HepG2 (cell line): ENCODE measurements at regions not wholly inside any gene's neighbourhood (a gene's known extent, or its start where the extent isn't known, plus 50 kb on each side); places are given as distances from the start of the nearest gene placed in this dataset.
A peak's percentile ranks its signal among the peaks of the same experiment; 100 is the strongest.

Source experiments
- EEA1 ChIP-seq: sonication (generic); formaldehyde crosslinking; IDR thresholded peaks from 2 replicates; pipeline ENCODE4 v1.5.1; 2020; ENCODE audit warnings: mild to moderate bottlenecking, missing genetic modification reagents, borderline replicate concordance
- ETV5 ChIP-seq: IDR thresholded peaks from 2 replicates; pipeline ENCODE4 v1.6.1; 2018; ENCODE audit warnings: missing biosample characterization, missing genetic modification reagents, inconsistent platforms, borderline replicate concordance
- FOXO4 ChIP-seq: sonication (generic); formaldehyde crosslinking; conservative IDR thresholded peaks from 2 replicates; pipeline ENCODE4 v1.8.1; 2023; ENCODE audit warnings: missing genetic modification reagents
- HES4 ChIP-seq: sonication (generic); formaldehyde crosslinking; IDR thresholded peaks from 2 replicates; pipeline ENCODE4 v1.9.0; 2021; ENCODE audit warnings: mild to moderate bottlenecking, missing genetic modification reagents, borderline replicate concordance
- HNRNPLL ChIP-seq: fragments of 200-400 bp; formaldehyde crosslinking; IDR thresholded peaks from 2 replicates; pipeline ENCODE4 v1.6.1; 2017; ENCODE audit warnings: mild to moderate bottlenecking, low read depth, low read length; ENCODE audit not compliant: poor library complexity, severe bottlenecking
- IRF9 ChIP-seq: sonication (generic); formaldehyde crosslinking; IDR thresholded peaks from 2 replicates; pipeline ENCODE4 v1.8.0; 2022; ENCODE audit warnings: missing genetic modification reagents, mild to moderate bottlenecking, borderline replicate concordance
- MED1 ChIP-seq: sonication (generic); formaldehyde crosslinking; IDR thresholded peaks from 2 replicates; pipeline ENCODE4 v1.4.0; 2020; ENCODE audit warnings: missing genetic modification reagents
- NFIB ChIP-seq: sonication (generic); formaldehyde crosslinking; IDR thresholded peaks from 2 replicates; pipeline ENCODE4 v1.9.0; 2021; ENCODE audit warnings: missing genetic modification reagents, mild to moderate bottlenecking, borderline replicate concordance
- NFYB ChIP-seq: sonication (generic); formaldehyde crosslinking; IDR thresholded peaks from 2 replicates; pipeline ENCODE4 v1.4.0; 2020; ENCODE audit warnings: missing genetic modification reagents
- ZEB1 ChIP-seq: IDR thresholded peaks from 2 replicates; pipeline ENCODE4 v1.6.1; 2012; ENCODE audit warnings: mild to moderate bottlenecking, low read depth, inconsistent platforms; ENCODE audit not compliant: insufficient replicate concordance
- ZMYM2 ChIP-seq: sonication (generic); formaldehyde crosslinking; IDR thresholded peaks from 2 replicates; pipeline ENCODE4 v1.8.0; 2022; ENCODE audit warnings: mild to moderate bottlenecking, missing genetic modification reagents
- ZMYM3 ChIP-seq: sonication (generic); formaldehyde crosslinking; IDR thresholded peaks from 2 replicates; pipeline ENCODE4 v1.5.1; 2020; ENCODE audit warnings: mild to moderate bottlenecking, missing genetic modification reagents
- ZMYM4 ChIP-seq: sonication (generic); formaldehyde crosslinking; IDR thresholded peaks from 2 replicates; pipeline ENCODE4 v1.8.1; 2023; ENCODE audit warnings: mild to moderate bottlenecking, missing genetic modification reagents
- ZNF547 ChIP-seq: sonication (generic); formaldehyde crosslinking; IDR thresholded peaks from 2 replicates; pipeline ENCODE4 v1.5.1; 2020; ENCODE audit warnings: mild to moderate bottlenecking, missing genetic modification reagents
- ZNF737 ChIP-seq: sonication (generic); formaldehyde crosslinking; IDR thresholded peaks from 2 replicates; pipeline ENCODE4 v1.5.0; 2020; ENCODE audit warnings: missing genetic modification reagents, mild to moderate bottlenecking, borderline replicate concordance
- TF ChIP-seq, protein P1 (sequence below): sonication (generic); formaldehyde crosslinking; IDR thresholded peaks from 2 replicates; pipeline ENCODE4 v1.4.0; 2020; ENCODE audit warnings: missing genetic modification reagents
- TF ChIP-seq, protein P2 (sequence below): sonication (generic); formaldehyde crosslinking; IDR thresholded peaks from 2 replicates; pipeline ENCODE4 v1.4.0; 2020; ENCODE audit warnings: mild to moderate bottlenecking, low read depth, missing genetic modification reagents
- TF ChIP-seq, protein P3 (sequence below): sonication (generic); formaldehyde crosslinking; IDR thresholded peaks from 2 replicates; pipeline ENCODE4 v1.4.0; 2020; ENCODE audit warnings: missing genetic modification reagents

DNA sequence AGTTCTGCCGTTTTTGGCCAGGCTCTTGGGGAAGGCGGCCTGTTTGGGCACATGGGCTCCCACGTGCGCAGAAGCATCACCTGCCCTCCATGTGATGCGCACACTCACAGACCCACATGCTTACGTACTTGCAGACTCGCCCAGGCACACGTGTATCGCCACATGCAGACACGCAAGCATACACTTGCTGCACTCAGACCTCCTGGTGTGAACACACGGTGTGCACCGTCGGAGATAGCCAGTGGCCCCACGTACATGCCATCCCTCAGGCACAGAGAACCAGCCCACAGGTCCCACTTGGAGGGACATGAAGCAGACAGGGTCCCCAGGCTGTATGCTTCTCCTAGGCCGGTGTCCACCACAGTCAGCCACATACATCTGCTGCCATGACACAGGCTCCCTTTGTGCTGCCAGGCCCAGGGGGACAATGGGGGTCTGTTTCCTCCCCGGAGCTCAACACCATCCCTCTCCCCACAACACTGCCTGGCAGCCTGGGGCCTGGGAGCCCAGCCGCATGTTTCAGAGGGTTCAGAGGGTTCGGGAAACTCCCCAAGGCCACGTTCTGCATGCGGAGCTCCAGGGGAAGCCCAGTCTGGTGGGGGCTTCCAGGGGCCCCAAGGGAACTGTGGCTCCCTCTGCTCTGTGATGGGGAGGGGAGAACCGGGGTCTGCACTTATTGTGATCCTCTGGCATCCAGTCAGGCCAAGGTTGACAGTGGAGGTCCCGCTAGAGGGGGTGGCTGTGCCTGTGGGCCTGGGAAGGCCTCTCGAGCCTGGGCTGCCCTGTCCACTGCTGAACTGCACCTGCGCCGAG is 208.1 kb upstream of the HAAO start (continued):
- no peak for TF ChIP-seq FOXO4
- TF ChIP-seq ZMYM4 (CRISPR knock-in tag) = 0 out of 2 replicates have a peak, but pooled peaks have one; percentile 43
- peak; percentile 57 for TF ChIP-seq ZMYM3 (CRISPR knock-in tag)
- TF ChIP-seq MED1 = peak; percentile 70
- TF ChIP-seq ZMYM2 = peak; percentile 49; the same call in 1 of the 2 replicates
- TF ChIP-seq, protein P1, sequence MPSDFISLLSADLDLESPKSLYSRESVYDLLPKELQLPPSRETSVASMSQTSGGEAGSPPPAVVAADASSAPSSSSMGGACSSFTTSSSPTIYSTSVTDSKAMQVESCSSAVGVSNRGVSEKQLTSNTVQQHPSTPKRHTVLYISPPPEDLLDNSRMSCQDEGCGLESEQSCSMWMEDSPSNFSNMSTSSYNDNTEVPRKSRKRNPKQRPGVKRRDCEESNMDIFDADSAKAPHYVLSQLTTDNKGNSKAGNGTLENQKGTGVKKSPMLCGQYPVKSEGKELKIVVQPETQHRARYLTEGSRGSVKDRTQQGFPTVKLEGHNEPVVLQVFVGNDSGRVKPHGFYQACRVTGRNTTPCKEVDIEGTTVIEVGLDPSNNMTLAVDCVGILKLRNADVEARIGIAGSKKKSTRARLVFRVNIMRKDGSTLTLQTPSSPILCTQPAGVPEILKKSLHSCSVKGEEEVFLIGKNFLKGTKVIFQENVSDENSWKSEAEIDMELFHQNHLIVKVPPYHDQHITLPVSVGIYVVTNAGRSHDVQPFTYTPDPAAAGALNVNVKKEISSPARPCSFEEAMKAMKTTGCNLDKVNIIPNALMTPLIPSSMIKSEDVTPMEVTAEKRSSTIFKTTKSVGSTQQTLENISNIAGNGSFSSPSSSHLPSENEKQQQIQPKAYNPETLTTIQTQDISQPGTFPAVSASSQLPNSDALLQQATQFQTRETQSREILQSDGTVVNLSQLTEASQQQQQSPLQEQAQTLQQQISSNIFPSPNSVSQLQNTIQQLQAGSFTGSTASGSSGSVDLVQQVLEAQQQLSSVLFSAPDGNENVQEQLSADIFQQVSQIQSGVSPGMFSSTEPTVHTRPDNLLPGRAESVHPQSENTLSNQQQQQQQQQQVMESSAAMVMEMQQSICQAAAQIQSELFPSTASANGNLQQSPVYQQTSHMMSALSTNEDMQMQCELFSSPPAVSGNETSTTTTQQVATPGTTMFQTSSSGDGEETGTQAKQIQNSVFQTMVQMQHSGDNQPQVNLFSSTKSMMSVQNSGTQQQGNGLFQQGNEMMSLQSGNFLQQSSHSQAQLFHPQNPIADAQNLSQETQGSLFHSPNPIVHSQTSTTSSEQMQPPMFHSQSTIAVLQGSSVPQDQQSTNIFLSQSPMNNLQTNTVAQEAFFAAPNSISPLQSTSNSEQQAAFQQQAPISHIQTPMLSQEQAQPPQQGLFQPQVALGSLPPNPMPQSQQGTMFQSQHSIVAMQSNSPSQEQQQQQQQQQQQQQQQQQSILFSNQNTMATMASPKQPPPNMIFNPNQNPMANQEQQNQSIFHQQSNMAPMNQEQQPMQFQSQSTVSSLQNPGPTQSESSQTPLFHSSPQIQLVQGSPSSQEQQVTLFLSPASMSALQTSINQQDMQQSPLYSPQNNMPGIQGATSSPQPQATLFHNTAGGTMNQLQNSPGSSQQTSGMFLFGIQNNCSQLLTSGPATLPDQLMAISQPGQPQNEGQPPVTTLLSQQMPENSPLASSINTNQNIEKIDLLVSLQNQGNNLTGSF (CRISPR knock-in tag) = 0 out of 2 replicates have a peak, but pooled peaks have one; percentile 45
- TF ChIP-seq, protein P2, sequence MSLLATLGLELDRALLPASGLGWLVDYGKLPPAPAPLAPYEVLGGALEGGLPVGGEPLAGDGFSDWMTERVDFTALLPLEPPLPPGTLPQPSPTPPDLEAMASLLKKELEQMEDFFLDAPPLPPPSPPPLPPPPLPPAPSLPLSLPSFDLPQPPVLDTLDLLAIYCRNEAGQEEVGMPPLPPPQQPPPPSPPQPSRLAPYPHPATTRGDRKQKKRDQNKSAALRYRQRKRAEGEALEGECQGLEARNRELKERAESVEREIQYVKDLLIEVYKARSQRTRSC (CRISPR knock-in tag) = 0 out of 2 replicates have a peak, but pooled peaks have one; percentile 46
- TF ChIP-seq, protein P3, sequence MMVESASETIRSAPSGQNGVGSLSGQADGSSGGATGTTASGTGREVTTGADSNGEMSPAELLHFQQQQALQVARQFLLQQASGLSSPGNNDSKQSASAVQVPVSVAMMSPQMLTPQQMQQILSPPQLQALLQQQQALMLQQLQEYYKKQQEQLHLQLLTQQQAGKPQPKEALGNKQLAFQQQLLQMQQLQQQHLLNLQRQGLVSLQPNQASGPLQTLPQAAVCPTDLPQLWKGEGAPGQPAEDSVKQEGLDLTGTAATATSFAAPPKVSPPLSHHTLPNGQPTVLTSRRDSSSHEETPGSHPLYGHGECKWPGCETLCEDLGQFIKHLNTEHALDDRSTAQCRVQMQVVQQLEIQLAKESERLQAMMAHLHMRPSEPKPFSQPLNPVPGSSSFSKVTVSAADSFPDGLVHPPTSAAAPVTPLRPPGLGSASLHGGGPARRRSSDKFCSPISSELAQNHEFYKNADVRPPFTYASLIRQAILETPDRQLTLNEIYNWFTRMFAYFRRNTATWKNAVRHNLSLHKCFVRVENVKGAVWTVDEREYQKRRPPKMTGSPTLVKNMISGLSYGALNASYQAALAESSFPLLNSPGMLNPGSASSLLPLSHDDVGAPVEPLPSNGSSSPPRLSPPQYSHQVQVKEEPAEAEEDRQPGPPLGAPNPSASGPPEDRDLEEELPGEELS (CRISPR knock-in tag) = 0 out of 2 replicates have a peak, but pooled peaks have one; percentile 28
- peak; percentile 71; the same call in 1 of the 2 replicates for TF ChIP-seq ZNF737 (CRISPR knock-in tag)
- TF ChIP-seq IRF9 (CRISPR knock-in tag) = 0 out of 2 replicates have a peak, but pooled peaks have one; percentile 15
- TF ChIP-seq HES4 = peak; percentile 61; the same call in 1 of the 2 replicates
- no peak for TF ChIP-seq EEA1 (CRISPR knock-in tag)
- no peak for TF ChIP-seq NFYB (CRISPR knock-in tag)
- TF ChIP-seq HNRNPLL = peak; percentile 36
- peak; percentile 88 for TF ChIP-seq ZNF547 (CRISPR knock-in tag)
- TF ChIP-seq ZEB1 = no peak
- TF ChIP-seq NFIB = no peak; the same call in 1 of the 2 replicates
- TF ChIP-seq ETV5 (CRISPR knock-in tag) = peak; percentile 33; the same call in 1 of the 2 replicates
